PFSK-1 (cell line): ENCODE measurements at regions not wholly inside any gene's neighbourhood (a gene's known extent, or its start where the extent isn't known, plus 50 kb on each side); places are given as distances from the start of the nearest gene placed in this dataset.

Experiments used
- FOXP2 ChIP-seq: optimal IDR thresholded peaks from 2 replicates; pipeline ENCODE3; 2011; ENCODE audit warnings: borderline replicate concordance, control low read depth, inconsistent platforms; ENCODE audit not compliant: insufficient read depth; ENCODE audit errors: extremely low read length, extremely low read depth
- POLR2AphosphoS5 ChIP-seq: IDR thresholded peaks from 2 replicates; pipeline ENCODE4 v1.6.1; 2012; ENCODE audit warnings: low read depth, mild to moderate bottlenecking, control low read depth, low read length, moderate library complexity
- SIN3A ChIP-seq: IDR thresholded peaks from 2 replicates; pipeline ENCODE4 v1.6.1; 2012; ENCODE audit warnings: mild to moderate bottlenecking, low read length, moderate library complexity, borderline replicate concordance; ENCODE audit not compliant: insufficient read depth
- TAF1 ChIP-seq: IDR thresholded peaks from 2 replicates; pipeline ENCODE4 v1.6.1; 2012; ENCODE audit warnings: low read length, control low read depth, borderline replicate concordance; ENCODE audit not compliant: insufficient read depth
- TF ChIP-seq, protein P1 (sequence below), 2 experiments: IDR thresholded peaks; 2 replicates each; pipeline versions ENCODE4 v1.6.1 to v1.8.0; 2011 to 2012; ENCODE audit warnings: low read depth in 2 of 2, low read length in 2 of 2, control low read depth in 1 of 2, inconsistent platforms in 1 of 2, mild to moderate bottlenecking in 1 of 2, moderate library complexity in 1 of 2; ENCODE audit not compliant: insufficient read depth in 1 of 2

DNA sequence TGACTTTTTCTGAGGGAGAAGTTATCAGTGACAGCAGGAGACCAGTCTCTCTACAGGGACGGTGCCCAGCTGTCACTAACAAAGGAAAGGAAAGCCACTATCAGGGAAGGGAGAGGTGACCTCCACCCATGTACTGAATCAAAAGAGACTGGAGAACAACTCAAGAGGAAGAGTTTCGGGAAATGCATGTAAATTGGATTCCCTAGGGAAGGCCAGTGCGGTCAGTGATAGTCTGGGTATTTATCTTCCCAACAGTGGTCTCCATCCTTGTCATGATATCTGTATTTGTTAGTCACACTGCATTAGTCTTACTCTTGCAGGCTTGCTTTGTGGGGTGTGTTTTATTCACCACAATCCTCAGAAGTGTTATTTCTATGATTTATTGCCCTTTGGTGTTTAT is 193.4 kb upstream of the KIRREL3 start:
- TF ChIP-seq TAF1 (no peak), POLR2AphosphoS5 (no peak), FOXP2 (no peak), SIN3A (no peak)
- TF ChIP-seq, protein P1, sequence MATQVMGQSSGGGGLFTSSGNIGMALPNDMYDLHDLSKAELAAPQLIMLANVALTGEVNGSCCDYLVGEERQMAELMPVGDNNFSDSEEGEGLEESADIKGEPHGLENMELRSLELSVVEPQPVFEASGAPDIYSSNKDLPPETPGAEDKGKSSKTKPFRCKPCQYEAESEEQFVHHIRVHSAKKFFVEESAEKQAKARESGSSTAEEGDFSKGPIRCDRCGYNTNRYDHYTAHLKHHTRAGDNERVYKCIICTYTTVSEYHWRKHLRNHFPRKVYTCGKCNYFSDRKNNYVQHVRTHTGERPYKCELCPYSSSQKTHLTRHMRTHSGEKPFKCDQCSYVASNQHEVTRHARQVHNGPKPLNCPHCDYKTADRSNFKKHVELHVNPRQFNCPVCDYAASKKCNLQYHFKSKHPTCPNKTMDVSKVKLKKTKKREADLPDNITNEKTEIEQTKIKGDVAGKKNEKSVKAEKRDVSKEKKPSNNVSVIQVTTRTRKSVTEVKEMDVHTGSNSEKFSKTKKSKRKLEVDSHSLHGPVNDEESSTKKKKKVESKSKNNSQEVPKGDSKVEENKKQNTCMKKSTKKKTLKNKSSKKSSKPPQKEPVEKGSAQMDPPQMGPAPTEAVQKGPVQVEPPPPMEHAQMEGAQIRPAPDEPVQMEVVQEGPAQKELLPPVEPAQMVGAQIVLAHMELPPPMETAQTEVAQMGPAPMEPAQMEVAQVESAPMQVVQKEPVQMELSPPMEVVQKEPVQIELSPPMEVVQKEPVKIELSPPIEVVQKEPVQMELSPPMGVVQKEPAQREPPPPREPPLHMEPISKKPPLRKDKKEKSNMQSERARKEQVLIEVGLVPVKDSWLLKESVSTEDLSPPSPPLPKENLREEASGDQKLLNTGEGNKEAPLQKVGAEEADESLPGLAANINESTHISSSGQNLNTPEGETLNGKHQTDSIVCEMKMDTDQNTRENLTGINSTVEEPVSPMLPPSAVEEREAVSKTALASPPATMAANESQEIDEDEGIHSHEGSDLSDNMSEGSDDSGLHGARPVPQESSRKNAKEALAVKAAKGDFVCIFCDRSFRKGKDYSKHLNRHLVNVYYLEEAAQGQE (IDR thresholded peaks at IDR 0.05; ENCODE audit: insufficient read depth in 1 of 2, low read depth in 2 of 2, low read length in 2 of 2): no peak

GRCh38 chr11:127191689-127192088 is 191.1 kb upstream of the KIRREL3 start:
- TF ChIP-seq TAF1: no peak
- TF ChIP-seq SIN3A: no peak

DNA sequence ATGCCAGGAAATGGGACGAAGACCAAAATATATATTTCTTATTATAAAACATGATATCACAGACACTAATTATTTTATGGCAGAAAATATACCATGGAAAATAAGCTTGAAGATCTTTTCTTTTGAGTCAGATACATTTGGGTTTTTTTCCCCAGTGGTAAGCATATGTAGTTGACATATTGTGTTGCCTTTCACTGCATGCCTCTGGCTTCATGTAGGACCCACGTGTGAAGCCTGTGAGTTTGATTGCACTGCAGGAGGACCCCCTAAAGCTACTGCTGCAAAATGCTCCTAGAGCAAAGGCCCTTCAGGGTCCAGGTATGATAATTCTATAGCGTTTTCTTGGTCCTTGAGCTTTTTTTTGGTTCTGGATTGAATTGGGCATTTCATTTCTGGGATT is 190.7 kb upstream of the KIRREL3 start:
- TF ChIP-seq FOXP2 (no peak), SIN3A (no peak), TAF1 (no peak), POLR2AphosphoS5 (no peak)
- TF ChIP-seq, protein P1 (IDR thresholded peaks at IDR 0.05; ENCODE audit: insufficient read depth in 1 of 2, low read depth in 2 of 2, low read length in 2 of 2): no peak

DNA sequence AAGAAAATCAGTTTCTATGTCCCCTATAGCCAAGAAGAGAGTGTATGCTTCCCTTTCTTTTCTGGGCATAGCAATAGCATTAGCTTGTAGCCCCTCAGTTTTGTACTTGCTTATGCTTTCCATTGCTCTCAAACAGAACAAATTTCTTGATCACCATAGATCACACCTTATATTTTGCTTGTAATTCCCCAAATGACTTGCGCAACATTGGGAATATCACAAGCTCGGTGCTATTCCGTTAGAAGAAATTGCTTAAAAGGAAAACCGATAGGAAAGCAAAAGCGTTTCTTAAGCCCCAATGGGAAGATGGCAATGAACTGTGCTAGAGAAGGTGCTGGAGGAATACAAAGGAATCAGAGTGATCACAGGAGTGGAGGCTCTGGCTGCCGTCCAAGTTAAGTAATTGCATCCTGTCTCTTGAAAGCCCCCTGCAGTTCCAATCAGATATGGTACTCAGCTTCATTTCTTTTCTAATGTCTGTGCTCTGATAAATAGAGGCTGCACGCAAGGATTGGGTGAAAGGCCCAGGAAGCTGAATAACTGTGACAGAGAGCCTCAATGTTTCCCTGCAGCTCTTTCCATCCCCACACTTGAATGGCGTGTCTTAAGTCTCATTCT is 182.1 kb upstream of the KIRREL3 start:
- TF ChIP-seq TAF1 (no peak), POLR2AphosphoS5 (no peak)

DNA sequence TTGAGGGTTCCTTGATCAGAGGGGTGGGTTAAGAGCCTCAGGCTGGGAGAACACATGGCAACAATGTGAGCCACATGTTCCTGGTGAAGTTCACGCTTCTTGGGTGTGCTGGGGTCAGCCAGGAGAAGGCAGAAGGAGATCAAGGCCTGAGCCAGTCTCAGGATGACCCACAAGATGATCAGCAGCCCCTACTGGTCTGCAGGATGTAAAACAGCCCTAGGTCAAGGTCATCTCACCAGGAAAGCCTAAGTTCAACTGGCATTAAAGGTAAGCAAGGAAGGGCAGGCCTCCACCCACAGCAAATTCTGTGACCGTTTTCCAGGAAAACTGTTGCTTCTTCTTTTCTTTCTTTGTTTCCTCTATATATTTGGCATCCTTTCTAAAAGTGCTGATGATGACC is 156.7 kb upstream of the KIRREL3 start:
- TF ChIP-seq, protein P1 (IDR thresholded peaks at IDR 0.05; ENCODE audit: insufficient read depth in 1 of 2, low read depth in 2 of 2, low read length in 2 of 2): no peak
- TF ChIP-seq POLR2AphosphoS5: no peak
- no peak for TF ChIP-seq TAF1
- no peak for TF ChIP-seq SIN3A
- no peak for TF ChIP-seq FOXP2

- TF ChIP-seq, protein P1 (IDR thresholded peaks at IDR 0.05; ENCODE audit: insufficient read depth in 1 of 2, low read depth in 2 of 2, low read length in 2 of 2): no peak
- TF ChIP-seq FOXP2 (no peak), TAF1 (no peak), POLR2AphosphoS5 (no peak), SIN3A (no peak)
Measured at GRCh38 chr11:127149410-127149809, 148.8 kb upstream of the KIRREL3 start.
